Ovary (tissue), 3 donors: ENCODE measurements at regions not wholly inside any gene's neighbourhood (a gene's known extent, or its start where the extent isn't known, plus 50 kb on each side); places are given as distances from the start of the nearest gene placed in this dataset.

ENCODE experiments used
- EP300 ChIP-seq: sonication (generic); formaldehyde crosslinking; IDR thresholded peaks from one replicate; pipeline ENCODE4 v1.6.1; 2017; ENCODE audit warnings: antibody characterized with exemption
- TF ChIP-seq, protein P1 (sequence below), 3 donors: fragments of 450-650 bp in 2 of 3; fragments of 200-600 bp in 1 of 3; IDR thresholded peaks; one replicate each; pipeline versions ENCODE4 v1.5.1 to v1.8.0; 2016 to 2022; ENCODE audit warnings: antibody characterized with exemption in 3 of 3, mild to moderate bottlenecking in 1 of 3
- donor health status: DM: no; HTN: no; CAD: no.

DNA sequence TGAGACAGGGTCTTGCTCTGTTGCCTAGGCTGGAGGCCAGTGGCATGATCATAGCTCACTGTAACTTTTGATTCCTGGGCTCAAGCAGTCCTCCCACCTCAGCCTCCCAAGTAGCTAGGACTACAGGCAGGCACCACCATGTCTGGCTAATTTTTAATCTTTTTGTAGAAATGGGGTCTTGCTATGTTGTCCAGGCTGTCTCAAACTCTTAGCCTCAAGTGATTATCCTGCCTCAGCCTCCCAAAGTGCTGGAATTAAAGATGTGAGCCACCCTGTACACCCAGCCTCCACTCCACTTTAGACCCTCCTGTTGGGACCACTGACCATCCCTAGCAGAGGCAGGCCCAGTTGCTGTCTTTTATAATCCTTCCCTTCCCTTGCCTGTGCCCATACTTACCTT, 63.3 kb upstream of the OSBPL8 start:
- TF ChIP-seq EP300: no peak
- TF ChIP-seq, protein P1, sequence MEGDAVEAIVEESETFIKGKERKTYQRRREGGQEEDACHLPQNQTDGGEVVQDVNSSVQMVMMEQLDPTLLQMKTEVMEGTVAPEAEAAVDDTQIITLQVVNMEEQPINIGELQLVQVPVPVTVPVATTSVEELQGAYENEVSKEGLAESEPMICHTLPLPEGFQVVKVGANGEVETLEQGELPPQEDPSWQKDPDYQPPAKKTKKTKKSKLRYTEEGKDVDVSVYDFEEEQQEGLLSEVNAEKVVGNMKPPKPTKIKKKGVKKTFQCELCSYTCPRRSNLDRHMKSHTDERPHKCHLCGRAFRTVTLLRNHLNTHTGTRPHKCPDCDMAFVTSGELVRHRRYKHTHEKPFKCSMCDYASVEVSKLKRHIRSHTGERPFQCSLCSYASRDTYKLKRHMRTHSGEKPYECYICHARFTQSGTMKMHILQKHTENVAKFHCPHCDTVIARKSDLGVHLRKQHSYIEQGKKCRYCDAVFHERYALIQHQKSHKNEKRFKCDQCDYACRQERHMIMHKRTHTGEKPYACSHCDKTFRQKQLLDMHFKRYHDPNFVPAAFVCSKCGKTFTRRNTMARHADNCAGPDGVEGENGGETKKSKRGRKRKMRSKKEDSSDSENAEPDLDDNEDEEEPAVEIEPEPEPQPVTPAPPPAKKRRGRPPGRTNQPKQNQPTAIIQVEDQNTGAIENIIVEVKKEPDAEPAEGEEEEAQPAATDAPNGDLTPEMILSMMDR (IDR thresholded peaks at IDR 0.05): no peak
